ENCODE measurements at regions not wholly inside any gene's neighbourhood (a gene's known extent, or its start where the extent isn't known, plus 50 kb on each side); places are given as distances from the start of the nearest gene placed in this dataset.

- DNase-seq = no peak
These were observed 281.1 kb downstream of the MRPL39 start for GRCh38 chr21:25326181-25326580.

GRCh38 chr21:25324666-25325065, 282.6 kb downstream of the MRPL39 start:
- no peak for DNase-seq

- no peak for DNase-seq
These were observed 283.8 kb downstream of the MRPL39 start for GRCh38 chr21:25323356-25323949.

DNA sequence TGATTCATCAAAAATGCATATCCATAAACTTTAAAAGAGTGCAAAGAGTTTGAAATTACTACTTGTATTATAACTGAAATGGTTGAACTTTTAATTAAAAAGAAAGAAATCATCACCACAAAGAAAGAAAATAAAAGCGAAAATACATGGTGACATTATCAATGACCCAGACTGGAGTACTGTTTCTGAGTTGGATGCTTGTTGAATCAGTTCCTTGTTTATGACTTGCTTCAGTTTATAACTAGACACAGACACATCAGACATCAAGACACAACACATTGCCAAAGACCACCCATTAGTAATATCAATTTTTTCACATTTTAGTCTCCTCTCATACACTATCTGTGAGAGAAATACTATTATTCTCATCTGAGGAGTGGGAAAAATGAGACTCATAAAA, 293.0 kb downstream of the MRPL39 start:
- DNase-seq = no peak

GRCh38 chr21:25313829-25314228, 293.5 kb downstream of the MRPL39 start:
- DNase-seq = no peak

DNA sequence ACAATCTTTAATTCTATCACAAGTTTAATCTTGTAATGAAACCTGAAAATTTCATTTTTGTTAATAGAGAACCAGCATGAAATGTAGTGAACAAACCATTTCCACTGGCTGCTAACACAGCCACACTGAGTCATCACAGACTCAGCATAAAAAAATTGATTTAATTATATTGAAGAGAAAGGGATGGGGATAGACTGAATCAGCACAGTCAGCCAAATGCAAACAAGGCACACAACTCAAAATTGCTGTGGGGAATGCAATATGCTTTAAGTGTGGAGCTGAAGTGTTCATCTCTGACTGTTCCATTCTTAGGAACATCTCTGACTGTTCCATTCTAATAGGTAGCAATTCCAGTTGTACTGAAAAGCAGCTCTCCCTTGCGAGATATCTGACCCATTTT, 299.8 kb downstream of the MRPL39 start:
- no peak for DNase-seq

GRCh38 chr21:25304611-25305010, 302.7 kb downstream of the MRPL39 start:
- no peak for DNase-seq

DNA sequence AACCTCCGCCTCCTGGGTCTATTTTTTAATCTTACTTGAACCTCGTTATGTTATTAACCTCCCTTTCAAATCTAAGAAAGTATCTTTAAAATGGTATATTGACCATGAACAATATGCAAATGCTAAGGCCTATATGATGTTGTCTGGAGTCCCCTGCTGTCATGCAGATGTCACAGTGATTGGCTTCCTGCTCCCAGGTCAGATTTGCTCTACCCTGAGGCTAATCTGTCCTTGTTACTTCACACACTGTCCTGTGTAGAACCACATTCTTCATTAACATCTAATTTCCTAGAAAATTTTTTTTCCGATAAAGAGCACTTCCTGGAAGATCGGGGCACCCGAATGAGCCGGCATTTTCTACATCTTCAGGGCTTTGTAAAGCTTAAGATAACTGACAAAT, 306.6 kb downstream of the MRPL39 start:
- no peak for DNase-seq

DNA sequence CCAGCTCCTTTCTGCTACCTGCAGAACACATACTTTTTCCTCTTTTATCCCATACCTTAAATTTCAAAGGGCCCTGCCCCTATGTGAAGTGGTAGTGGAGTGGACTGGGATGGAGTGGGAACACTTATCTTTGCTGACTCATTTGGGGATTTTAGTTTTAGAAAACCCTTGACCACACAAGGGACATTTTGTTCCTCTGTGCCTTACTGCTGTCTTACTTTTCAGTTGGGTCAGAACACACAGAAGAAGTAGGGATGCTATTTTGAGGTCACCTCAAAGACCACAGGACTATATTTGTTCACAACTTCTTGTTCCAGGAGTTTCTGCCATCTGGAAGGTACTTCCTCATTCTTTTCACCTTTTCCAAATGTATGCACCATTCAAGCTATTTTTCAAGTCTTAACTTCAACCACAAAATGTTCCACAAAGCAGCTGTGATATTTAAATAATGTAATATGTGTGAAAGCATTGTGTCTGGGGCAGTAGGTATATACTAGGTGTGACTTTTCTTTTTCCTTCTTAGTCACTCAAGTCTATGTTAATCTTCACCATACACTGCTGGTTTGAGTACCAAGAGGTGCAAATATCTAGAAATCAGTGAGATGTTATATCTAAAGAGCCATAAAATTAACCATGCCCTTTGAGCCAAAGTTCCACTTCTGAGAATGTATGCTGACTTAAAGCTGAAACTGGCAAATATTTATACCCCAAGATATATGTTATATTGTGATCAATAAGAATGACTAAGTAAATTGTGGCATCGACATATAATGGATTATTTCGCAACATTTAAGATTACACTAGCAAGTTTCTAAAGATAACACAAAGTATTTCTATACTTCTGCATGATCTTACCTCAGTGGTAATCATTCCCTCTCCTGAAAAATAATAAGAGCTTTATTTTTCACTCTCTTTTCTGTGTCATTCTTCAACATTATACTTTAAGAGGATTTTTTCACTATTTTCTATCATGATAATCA, 308.5 kb downstream of the MRPL39 start:
- no peak for DNase-seq

- DNase-seq = no peak
These were observed 310.2 kb downstream of the MRPL39 start for GRCh38 chr21:25297117-25297516.

- no peak for DNase-seq
These were observed 311.0 kb downstream of the MRPL39 start for GRCh38 chr21:25296252-25296651.

DNA sequence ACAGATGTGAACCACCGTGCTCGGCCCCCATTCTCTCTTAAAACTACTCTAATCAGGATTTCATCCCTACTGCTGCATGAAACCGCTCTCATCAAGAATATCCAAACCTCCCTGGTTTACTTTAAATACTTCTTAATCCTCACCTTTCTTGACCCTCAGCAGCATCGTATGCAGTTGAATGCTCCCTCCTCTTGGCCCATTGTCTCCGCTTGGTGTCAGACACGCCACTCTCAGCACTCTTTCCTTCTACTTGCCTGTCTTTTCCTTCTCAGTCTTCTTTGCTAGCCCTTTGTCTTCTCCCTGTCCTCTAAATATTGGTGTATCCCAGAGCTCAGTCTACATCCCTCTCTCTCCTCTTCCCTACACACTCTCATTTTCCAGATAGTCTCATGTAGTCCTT, 314.9 kb downstream of the MRPL39 start:
- no peak for DNase-seq

DNA sequence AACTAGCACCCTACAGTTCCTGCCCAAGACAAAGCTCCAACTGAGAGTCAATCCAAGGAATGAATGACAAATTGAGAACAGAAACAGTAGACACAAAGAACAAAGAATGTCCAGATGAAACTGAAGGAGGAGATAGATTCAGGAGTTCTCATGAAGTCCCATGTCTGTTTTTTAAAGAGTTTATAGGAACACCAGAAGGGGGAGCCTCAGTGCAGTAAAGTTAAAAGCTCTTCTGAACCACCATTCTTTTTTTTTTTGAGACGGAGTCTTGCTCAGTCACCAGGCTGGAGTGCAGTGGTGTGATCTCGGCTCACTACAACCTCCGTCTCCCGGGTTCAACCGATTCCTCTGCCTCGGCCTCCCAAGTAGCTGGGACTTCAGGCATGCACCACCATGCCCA, 323.6 kb downstream of the MRPL39 start:
- no peak for DNase-seq

DNA sequence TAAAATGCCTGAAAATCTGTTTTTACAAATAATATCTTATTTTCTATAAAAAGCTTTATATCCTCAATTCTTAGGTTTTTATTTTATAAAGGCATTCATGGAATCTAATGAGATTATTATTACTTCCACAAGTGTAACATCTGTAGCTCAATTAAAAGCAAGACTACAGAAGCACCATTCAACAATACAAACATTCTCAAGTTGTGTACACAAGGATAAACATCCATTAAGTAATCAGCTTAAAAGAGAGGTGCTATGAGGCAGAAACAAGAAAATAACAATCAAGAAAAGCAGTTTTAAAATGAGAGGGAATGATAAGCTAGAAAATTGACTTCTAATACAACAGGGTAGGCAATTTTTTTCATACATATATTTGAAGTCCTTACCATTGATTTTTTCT, 326.1 kb downstream of the MRPL39 start:
- DNase-seq = no peak

GRCh38 chr21:25280061-25280460, 327.2 kb downstream of the MRPL39 start:
- DNase-seq = no peak

- no peak for DNase-seq
These were observed 333.3 kb downstream of the MRPL39 start for GRCh38 chr21:25273959-25274358.

- no peak for DNase-seq
These were observed 352.6 kb downstream of the MRPL39 start for GRCh38 chr21:25254491-25255174.

GRCh38 chr21:25246546-25246945, 360.7 kb downstream of the MRPL39 start:
- no peak for DNase-seq

GRCh38 chr21:25244735-25245134, 362.5 kb downstream of the MRPL39 start:
- no peak for DNase-seq

- DNase-seq = no peak
These were observed 363.5 kb downstream of the MRPL39 start for GRCh38 chr21:25243808-25244207.

GRCh38 chr21:25240974-25241373, 366.3 kb downstream of the MRPL39 start:
- DNase-seq = no peak

- DNase-seq = no peak
These were observed 372.2 kb downstream of the MRPL39 start for GRCh38 chr21:25234857-25235801.

GRCh38 chr21:25220954-25221353, 386.3 kb downstream of the MRPL39 start:
- DNase-seq = no peak
